ENCODE measurements at regions not wholly inside any gene's neighbourhood (a gene's known extent, or its start where the extent isn't known, plus 50 kb on each side); places are given as distances from the start of the nearest gene placed in this dataset.

DNA sequence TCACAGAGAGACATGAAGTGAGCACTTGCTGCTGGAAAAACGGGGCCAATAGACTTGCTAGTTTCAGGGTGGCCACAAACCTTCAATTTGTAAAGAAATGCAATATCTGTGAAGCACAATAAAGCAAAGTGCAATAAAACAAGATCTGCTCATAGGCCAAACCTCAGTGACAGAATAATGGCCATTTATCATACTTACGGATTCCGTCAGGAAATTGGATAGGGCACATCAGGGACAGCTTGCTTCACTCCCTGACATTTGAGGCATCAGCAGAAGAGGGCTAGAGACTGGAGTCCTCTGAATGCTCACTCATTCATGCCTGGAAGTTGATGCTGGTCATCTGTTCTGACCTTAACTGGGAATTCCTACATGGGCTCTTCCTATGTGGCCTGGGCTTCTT lies 165.5 kb upstream of the OPRM1 start:
- TF ChIP-seq POLR2A (IDR thresholded peaks at IDR 0.05; ENCODE audit: low read depth, low read length): no peak
- no peak for TF ChIP-seq POLR2AphosphoS5 (IDR thresholded peaks at IDR 0.05; ENCODE audit: low read depth, low read length)

Data from GM12892 (cell line).